ENCODE measurements at regions not wholly inside any gene's neighbourhood (a gene's known extent, or its start where the extent isn't known, plus 50 kb on each side); places are given as distances from the start of the nearest gene placed in this dataset.
"Not testable (repeated sequence)": the region's sequence is repeated elsewhere in the genome, so short reads cannot be mapped to it uniquely, and the experiment has no call there.

- H3K4me3 ChIP-seq (ENCODE audit: low read depth, low read length) = no peak overlapping the region
Observed at GRCh38 chr7:113030489-113030888, 56.1 kb downstream of the GPR85 start.

GRCh38 chr7:113026941-113027340 is 59.7 kb downstream of the GPR85 start:
- H3K4me3 ChIP-seq (ENCODE audit: low read depth, low read length) = no peak overlapping the region

- H3K4me3 ChIP-seq (ENCODE audit: low read depth, low read length) = not testable (repeated sequence)
Observed at GRCh38 chr7:113017144-113017857, 69.3 kb downstream of the GPR85 start.

GRCh38 chr7:113015034-113015645 is 71.5 kb downstream of the GPR85 start:
- no peak overlapping the region for H3K4me3 ChIP-seq (ENCODE audit: low read depth, low read length)

GRCh38 chr7:113013761-113014449 is 72.7 kb downstream of the GPR85 start:
- H3K4me3 ChIP-seq (ENCODE audit: low read depth, low read length) = no peak overlapping the region

DNA sequence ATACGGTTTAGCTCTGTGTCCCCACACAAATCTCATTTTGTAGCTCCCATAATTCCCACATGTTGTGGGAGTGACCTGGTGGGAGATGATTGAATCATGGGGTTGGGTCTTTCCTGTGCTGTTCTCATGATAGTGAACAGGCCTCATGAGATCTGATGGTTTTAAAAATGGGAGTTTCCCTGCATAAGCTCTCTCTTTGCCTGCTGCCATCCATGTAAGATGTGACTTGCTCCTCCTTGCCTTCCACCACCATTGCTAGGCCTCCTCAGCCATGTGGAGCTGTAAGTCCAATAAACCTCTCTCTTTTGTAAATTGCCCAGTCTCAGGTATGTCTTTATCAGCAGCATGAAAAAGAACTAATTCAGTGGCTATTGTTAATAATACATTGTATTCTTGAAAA is 73.8 kb downstream of the GPR85 start:
- not testable (repeated sequence) for H3K4me3 ChIP-seq (ENCODE audit: low read depth, low read length)

DNA sequence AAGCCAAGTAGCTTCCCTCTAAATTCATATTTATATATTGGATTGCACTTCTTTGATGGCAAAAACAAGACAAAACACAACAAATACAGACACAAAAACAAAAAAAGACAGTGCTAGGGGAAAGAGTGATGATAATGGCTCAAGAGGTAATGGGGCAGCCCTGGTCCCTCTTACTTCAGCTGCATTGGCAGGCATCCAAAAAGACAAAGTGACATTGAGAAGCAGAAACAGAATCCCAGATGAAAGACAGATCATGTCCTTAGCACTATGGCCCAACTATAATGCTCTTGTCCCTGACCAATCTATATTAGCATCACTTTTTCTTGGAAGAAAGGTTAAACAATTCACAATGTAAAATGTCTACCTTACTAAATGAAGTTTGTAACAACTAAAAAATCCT is 76.2 kb downstream of the GPR85 start:
- no peak overlapping the region for H3K4me3 ChIP-seq (ENCODE audit: low read depth, low read length)

DNA sequence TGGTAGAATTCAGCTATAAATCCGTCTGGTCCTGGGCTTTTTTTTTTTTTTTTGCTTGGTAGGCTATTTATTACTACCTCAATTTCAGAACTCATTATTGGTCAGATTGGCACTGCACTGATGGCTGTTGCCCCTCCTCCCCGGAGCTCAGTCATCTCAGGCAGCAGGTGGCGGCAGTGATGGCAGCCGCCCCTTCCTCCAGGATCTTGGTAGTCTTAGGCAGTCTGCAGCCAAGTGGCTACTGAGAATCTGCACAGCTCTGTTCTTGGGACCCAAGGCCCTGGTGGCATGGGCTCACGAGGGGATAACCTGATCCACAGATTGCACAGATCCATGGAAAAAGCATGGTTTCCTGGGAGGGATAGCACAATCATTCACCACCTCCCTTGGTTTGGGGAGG is 77.9 kb downstream of the GPR85 start:
- H3K4me3 ChIP-seq (ENCODE audit: low read depth, low read length) = no peak overlapping the region

DNA sequence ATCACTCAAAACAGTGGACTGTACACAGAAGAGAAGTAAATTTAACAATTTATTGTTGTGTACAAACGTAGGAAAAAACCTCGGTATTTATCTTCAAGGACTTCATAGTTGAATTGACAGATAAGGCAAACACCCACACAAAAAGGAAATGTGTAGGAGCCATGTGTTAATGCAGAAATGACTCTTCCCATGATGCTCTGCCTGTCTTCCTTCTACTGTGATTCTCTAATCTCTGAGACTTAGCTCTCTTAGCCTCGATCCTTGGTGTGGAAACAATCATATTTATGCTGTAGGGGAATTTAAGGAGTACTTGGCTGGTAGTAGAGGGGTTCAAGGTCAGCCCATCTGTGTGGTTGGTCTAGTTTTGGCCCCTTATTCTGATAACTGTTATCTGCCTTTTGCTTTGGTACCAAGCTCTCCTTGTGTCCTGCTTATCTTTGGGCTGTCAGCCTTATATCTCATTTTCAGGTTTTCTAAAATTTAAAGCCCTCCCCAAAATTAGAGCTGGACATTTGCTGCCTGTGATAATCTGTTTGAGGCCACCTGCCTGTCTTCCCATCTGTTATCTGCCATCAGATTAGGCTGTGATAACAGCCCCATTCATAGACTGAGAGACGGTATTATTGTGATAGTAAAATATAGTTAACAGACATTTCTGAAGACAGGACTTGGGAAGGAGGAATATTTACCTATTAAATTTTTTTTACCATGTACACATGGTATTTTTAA is 81.7 kb downstream of the GPR85 start:
- no peak overlapping the region for H3K4me3 ChIP-seq (ENCODE audit: low read depth, low read length)

DNA sequence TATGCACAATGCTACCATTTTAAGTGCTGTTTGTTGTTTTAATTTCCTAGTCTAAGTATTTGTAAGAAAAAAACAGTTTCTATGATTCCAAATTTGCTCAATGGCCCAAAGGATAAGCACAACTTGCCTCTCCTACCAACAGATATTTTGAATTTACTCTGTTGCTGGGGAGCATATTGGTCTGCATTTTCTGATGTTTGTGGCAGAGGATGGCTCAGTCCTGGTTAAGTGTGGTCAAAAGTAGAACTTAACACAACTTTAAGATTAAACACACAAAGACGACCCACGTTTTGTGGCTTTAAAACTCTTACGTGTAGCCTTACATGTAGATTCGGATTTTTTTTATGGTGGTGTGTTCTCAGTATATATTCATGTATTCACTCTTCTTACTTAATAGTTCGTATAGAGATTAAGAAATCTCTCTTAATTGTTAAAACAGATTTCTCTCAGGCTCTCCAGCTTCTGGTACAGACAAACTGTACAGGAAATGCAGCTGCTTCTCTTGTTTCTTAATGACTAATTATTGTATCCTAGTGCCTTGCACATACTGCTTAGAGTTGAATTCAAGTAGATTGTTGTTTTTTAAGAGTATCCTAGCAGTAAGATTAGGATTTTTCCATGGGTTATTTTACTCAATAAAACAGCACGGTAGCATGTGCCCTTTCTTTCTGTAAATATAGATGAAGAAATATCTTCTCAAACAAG is 86.2 kb downstream of the GPR85 start:
- no peak overlapping the region for H3K4me3 ChIP-seq (ENCODE audit: low read depth, low read length)

GRCh38 chr7:112997831-112998230 is 88.8 kb downstream of the GPR85 start:
- H3K4me3 ChIP-seq (ENCODE audit: low read depth, low read length) = no peak overlapping the region

GRCh38 chr7:112996331-112996871 is 90.2 kb downstream of the GPR85 start:
- no peak overlapping the region for H3K4me3 ChIP-seq (ENCODE audit: low read depth, low read length)

GRCh38 chr7:112995059-112995824 is 91.4 kb downstream of the GPR85 start:
- H3K4me3 ChIP-seq (ENCODE audit: low read depth, low read length) = no peak overlapping the region

DNA sequence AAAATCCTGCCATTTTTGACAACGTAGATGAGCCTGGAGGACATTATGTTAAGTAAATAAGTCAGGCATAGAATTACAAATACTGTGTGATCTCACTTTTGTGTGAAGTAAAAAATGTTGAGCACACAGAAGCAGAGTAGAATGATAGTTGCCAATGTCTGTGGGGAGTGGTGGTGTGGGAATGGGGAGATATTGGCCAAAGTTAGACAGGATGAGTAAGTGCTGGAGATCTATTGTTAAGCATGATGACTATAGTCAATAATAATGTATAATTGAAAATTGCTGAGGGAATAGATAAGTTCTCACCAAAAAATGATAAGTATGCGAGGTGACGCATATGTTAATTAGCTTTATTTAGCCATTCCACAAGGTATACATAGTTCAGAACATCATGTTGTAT is 92.0 kb downstream of the GPR85 start:
- no peak overlapping the region for H3K4me3 ChIP-seq (ENCODE audit: low read depth, low read length)

DNA sequence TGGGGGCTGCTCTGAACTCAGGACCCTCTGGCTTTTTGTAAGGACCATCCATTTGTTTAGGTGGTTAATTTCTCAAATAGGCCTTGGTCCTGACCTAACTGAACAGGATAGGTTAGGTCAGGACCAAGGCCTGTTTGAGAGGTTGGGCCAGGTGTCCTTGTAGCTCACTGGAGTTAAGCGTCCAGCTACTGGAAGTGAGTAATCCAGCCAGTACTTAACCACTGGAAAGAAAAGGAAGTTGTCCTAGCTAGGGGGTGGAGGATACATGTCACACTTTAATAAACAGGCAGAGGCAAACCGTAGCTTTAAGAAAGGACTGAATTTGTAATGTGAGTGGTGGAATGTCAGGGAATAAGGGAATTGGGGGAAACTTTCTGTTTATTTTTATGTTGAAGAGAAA is 96.0 kb downstream of the GPR85 start:
- H3K4me3 ChIP-seq (ENCODE audit: low read depth, low read length) = no peak overlapping the region

DNA sequence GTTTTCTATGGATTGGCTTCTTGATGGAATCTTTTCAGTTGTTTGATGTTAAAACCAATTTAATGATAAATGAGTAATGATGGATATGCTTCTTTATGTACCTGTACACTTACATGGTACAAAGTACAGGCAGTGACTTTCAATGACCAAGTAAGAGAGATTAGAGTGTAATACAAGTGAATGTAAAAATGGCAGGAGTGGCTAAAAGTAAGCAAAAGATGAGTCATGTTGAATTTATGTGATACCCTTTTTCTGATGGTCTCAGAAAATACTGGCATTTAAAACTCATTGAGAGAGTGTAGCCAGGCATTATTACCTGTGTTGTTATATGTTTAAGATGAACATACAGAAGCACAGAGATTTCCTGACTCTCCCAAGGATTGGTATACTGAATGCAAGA is 97.1 kb downstream of the GPR85 start:
- no peak overlapping the region for H3K4me3 ChIP-seq (ENCODE audit: low read depth, low read length)

- H3K4me3 ChIP-seq (ENCODE audit: low read depth, low read length) = no peak overlapping the region
Observed at GRCh38 chr7:112987171-112987570, 99.5 kb downstream of the GPR85 start.

DNA sequence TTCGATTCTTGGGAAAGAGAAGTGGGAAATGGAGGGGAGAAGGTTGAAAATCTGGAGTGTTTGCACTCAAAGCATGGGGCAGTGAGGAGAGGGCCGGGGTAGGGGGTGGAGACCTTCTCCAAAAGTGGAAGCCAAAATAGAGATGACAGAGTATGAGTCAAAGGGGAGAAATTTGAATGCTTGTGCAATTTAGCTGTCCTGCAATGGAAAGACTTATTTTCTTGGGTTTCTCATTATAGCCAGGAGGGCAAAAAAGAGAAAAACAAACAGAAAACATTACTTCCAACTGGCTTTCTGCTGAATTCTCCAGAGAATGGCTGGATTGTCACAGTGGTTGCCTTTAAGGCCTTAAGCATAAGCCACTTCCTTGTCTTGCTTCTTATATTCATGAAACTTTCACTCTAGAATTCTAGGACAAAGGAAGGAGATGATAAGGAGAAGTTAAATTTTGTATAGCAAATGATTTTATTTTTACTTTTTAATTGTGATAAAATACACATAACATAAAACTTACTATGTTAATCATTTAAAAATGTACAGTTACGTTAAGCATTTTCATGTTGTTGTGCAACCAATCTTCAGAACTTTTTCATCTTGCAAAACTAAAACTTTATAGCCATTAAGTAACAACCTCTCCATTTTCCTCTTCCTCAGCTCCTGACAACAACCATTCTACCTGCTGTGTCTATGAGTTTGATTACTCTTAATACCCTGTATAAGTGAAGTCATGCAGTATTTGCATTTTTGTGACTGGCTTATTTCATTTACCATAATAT is 100.2 kb downstream of the GPR85 start:
- no peak overlapping the region for H3K4me3 ChIP-seq (ENCODE audit: low read depth, low read length)

DNA sequence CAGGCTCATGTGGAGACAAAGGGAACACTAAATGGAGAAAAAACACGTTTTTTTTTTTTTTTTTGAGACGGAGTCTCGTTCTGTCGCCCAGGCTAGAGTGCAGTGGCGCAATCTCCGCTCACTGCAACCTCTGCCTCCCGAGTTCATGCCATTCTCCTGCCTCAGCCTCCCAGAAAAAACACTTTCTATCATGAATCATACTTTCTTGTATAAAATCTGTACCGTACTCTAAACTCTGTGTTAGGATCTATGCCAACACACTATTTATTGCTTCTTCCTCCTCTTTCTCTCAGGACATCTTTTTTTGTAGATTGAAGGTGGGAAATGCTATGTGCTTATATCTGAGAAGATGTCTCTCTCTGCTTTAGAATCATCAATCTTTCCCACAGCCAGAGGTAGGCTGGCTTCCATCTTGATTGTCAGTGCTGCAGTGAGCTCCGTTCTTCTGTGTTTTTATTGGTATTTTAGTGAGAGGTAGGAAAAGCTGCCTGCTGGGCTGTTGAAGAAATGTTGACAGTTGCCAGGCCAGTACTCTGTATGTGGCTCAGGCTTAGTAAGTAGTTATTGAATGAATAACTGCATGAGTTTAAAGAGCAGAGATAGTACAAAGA is 101.1 kb downstream of the GPR85 start:
- H3K4me3 ChIP-seq (ENCODE audit: low read depth, low read length) = no peak overlapping the region
